Cardiac muscle cell (in vitro differentiated cells and primary cell): ENCODE measurements at regions not wholly inside any gene's neighbourhood (a gene's known extent, or its start where the extent isn't known, plus 50 kb on each side); places are given as distances from the start of the nearest gene placed in this dataset.

Source experiments
- DNase-seq, 2 donors: peaks; one replicate each; pipeline versions ENCODE4 v3.0.0 to v3.0.0-alpha.2; 2010 to 2017; ENCODE audit warnings: low read depth in 1 of 2, low spot score in 1 of 2
- H3K27ac ChIP-seq: fragments of 200-600 bp; sonication (generic); 2 replicates; pipeline ENCODE4 v1.5.1; 2016
- H3K27me3 ChIP-seq: fragments of 200-600 bp; sonication (generic); 2 replicates; pipeline ENCODE4 v1.6.0; 2016; ENCODE audit warnings: control low read depth
- H3K36me3 ChIP-seq: fragments of 200-600 bp; sonication (generic); 2 replicates; pipeline ENCODE4 v1.5.1; 2016; ENCODE audit warnings: control low read depth
- H3K4me1 ChIP-seq: fragments of 200-600 bp; sonication (generic); 2 replicates; pipeline ENCODE4 v1.8.1; 2017; ENCODE audit warnings: low read depth, mild to moderate bottlenecking, mixed run types
- H3K4me3 ChIP-seq: fragments of 200-600 bp; sonication (generic); 2 replicates; pipeline ENCODE4 v1.5.1; 2016; ENCODE audit warnings: mild to moderate bottlenecking
- H3K9me3 ChIP-seq: fragments of 200-600 bp; sonication (generic); 2 replicates; pipeline ENCODE4 v1.5.1; 2017; ENCODE audit warnings: low read depth, mild to moderate bottlenecking, control low read depth
- TF ChIP-seq, protein P1 (sequence below): IDR thresholded peaks from 2 replicates; pipeline ENCODE4 v1.5.1; 2012; ENCODE audit warnings: low read depth, mild to moderate bottlenecking, low read length

DNA sequence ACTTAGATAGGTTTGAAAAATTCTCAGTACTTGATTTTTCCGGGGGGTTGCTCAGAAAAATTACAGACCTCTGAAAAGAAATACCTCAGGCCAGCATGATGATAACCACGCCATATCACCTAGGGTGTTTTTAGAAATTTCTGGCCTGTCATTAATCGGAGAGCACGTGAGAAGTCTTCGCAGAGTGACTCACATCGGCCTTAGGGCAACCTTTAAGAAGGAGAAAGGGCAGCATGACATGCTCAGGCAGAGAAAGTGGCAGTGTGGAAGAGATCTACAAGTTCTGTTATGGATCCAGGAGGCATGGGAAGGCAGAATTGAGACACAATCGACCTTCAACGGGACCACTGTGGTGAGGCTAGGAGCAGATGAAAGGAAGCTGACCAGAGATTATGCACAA, 506.3 kb downstream of the LMO4 start:
- TF ChIP-seq, protein P1, sequence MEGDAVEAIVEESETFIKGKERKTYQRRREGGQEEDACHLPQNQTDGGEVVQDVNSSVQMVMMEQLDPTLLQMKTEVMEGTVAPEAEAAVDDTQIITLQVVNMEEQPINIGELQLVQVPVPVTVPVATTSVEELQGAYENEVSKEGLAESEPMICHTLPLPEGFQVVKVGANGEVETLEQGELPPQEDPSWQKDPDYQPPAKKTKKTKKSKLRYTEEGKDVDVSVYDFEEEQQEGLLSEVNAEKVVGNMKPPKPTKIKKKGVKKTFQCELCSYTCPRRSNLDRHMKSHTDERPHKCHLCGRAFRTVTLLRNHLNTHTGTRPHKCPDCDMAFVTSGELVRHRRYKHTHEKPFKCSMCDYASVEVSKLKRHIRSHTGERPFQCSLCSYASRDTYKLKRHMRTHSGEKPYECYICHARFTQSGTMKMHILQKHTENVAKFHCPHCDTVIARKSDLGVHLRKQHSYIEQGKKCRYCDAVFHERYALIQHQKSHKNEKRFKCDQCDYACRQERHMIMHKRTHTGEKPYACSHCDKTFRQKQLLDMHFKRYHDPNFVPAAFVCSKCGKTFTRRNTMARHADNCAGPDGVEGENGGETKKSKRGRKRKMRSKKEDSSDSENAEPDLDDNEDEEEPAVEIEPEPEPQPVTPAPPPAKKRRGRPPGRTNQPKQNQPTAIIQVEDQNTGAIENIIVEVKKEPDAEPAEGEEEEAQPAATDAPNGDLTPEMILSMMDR = no peak
- Histone ChIP-seq H3K4me1 (no peaks in the 10 kb centered on the region), H3K9me3 (no peaks in the 10 kb centered on the region), H3K27ac (no peak overlapping the region), H3K4me3 (no peak overlapping the region), H3K27me3 (no peaks in the 10 kb centered on the region), H3K36me3 (no peaks in the 10 kb centered on the region)
- no peak for DNase-seq

- Histone ChIP-seq H3K27ac (no peak overlapping the region), H3K27me3 (no peaks in the 10 kb centered on the region), H3K36me3 (no peaks in the 10 kb centered on the region), H3K9me3 (no peaks in the 10 kb centered on the region), H3K4me1 (no peaks in the 10 kb centered on the region), H3K4me3 (no peak overlapping the region)
- TF ChIP-seq, protein P1 = no peak
- no peak for DNase-seq
Measured at GRCh38 chr1:87840767-87841166, 512.1 kb downstream of the LMO4 start.

GRCh38 chr1:87841332-87841731, 512.7 kb downstream of the LMO4 start:
- TF ChIP-seq, protein P1 = no peak

GRCh38 chr1:87842156-87842555, 513.5 kb downstream of the LMO4 start:
- no peak overlapping the region for H3K27ac ChIP-seq
- no peaks in the 10 kb centered on the region for H3K36me3 ChIP-seq
- no peaks in the 10 kb centered on the region for H3K4me1 ChIP-seq
- H3K9me3 ChIP-seq = no peaks in the 10 kb centered on the region
- no peak overlapping the region for H3K4me3 ChIP-seq
- no peak for DNase-seq
- no peaks in the 10 kb centered on the region for H3K27me3 ChIP-seq
- TF ChIP-seq, protein P1 = no peak

More at GRCh38 chr1:87841332-87841731, 512.7 kb downstream of the LMO4 start:
- Histone ChIP-seq H3K4me3 (no peak overlapping the region), H3K9me3 (no peaks in the 10 kb centered on the region), H3K36me3 (no peaks in the 10 kb centered on the region), H3K27me3 (no peaks in the 10 kb centered on the region), H3K4me1 (no peaks in the 10 kb centered on the region), H3K27ac (no peak overlapping the region)
- DNase-seq = no peak

- H3K9me3 ChIP-seq = no peaks in the 10 kb centered on the region
- TF ChIP-seq, protein P1 = no peak
- H3K4me3 ChIP-seq = no peak overlapping the region
- no peaks in the 10 kb centered on the region for H3K27me3 ChIP-seq
- H3K27ac ChIP-seq = no peak overlapping the region
- H3K4me1 ChIP-seq = no peaks in the 10 kb centered on the region
- H3K36me3 ChIP-seq = no peaks in the 10 kb centered on the region
- no peak for DNase-seq
Measured at GRCh38 chr1:87844251-87844650, 515.6 kb downstream of the LMO4 start.

DNA sequence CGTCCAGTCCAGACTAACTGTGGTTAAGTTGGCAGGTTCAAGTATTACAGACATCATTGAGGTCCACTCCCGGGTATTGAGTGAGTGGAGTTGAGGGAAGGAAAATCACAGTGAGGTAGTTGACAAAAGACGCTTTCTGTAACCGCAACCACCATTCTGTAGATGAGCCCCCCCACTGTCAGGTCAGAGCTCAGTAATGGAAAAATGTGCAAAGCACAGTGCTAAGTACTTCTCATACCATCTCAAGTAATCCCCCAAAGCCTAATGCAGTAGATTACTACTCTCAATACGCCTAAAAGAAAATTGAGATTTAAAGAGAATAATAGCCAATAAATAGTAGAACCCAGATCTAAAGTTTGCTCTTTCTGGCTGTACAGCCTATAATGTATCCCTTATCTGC, 522.8 kb downstream of the LMO4 start:
- Histone ChIP-seq H3K4me3 (no peak overlapping the region), H3K4me1 (no peaks in the 10 kb centered on the region), H3K9me3 (no peaks in the 10 kb centered on the region), H3K27me3 (no peaks in the 10 kb centered on the region), H3K36me3 (no peaks in the 10 kb centered on the region), H3K27ac (no peak overlapping the region)
- TF ChIP-seq, protein P1 = no peak
- DNase-seq = no peak
